ENCODE measurements at regions not wholly inside any gene's neighbourhood (a gene's known extent, or its start where the extent isn't known, plus 50 kb on each side); places are given as distances from the start of the nearest gene placed in this dataset.

GRCh38 chr10:118110750-118111149 is 64.0 kb upstream of the RAB11FIP2 start:
- no peak overlapping the region for H3K4me3 ChIP-seq (ENCODE audit: low read length)
- H3K9ac ChIP-seq (ENCODE audit: low read length), result no peak overlapping the region
- no peaks in the 10 kb centered on the region for H3K79me1 ChIP-seq (ENCODE audit: low read length)
- no peak overlapping the region for H3K23ac ChIP-seq (ENCODE audit: low read length)
- H3K4me2 ChIP-seq (ENCODE audit: low read length), result no peak overlapping the region
- no peak overlapping the region for H2BK15ac ChIP-seq (replicated peaks; ENCODE audit: low read depth)
- no peaks in the 10 kb centered on the region for H3K27me3 ChIP-seq (ENCODE audit: insufficient read depth, low read length, poor library complexity)
- no peak overlapping the region for H4K5ac ChIP-seq (ENCODE audit: low read length)
- no peaks in the 10 kb centered on the region for H3K36me3 ChIP-seq (ENCODE audit: control insufficient read depth, insufficient read depth, low read length)
- no peak for DNase-seq
- H2BK5ac ChIP-seq (ENCODE audit: low read length), result no peak overlapping the region
- no peak overlapping the region for H3K56ac ChIP-seq (ENCODE audit: low read length)
- no peaks in the 10 kb centered on the region for H3K4me1 ChIP-seq (ENCODE audit: control insufficient read depth, low read depth, low read length)
- H3K79me2 ChIP-seq (ENCODE audit: control insufficient read depth, insufficient read depth, low read length), result no peaks in the 10 kb centered on the region
- H2BK120ac ChIP-seq (ENCODE audit: low read depth, low read length), result no peak overlapping the region
- no peak overlapping the region for H2AK5ac ChIP-seq (ENCODE audit: low read length)
- no peak overlapping the region for H3K27ac ChIP-seq (ENCODE audit: low read depth, low read length)
- H4K8ac ChIP-seq (ENCODE audit: low read depth, low read length), result no peak overlapping the region
- H3K4ac ChIP-seq (ENCODE audit: low read depth, low read length), result no peak overlapping the region
- WGBS (ENCODE audit: extremely low coverage, insufficient coverage, low lambda C conversion rate), result no CpG with 5 or more reads among the region's 1 CpG
- H3K18ac ChIP-seq (ENCODE audit: low read length), result no peak overlapping the region

GRCh38 chr10:118108194-118109026 is 61.7 kb upstream of the RAB11FIP2 start:
- Histone ChIP-seq H3K4me3 (ENCODE audit: low read length) (no peak overlapping the region), H2AK5ac (ENCODE audit: low read length) (no peak overlapping the region), H3K4ac (ENCODE audit: low read depth, low read length) (no peak overlapping the region), H3K79me2 (ENCODE audit: control insufficient read depth, insufficient read depth, low read length) (no peaks in the 10 kb centered on the region), H3K79me1 (ENCODE audit: low read length) (no peaks in the 10 kb centered on the region), H3K27ac (ENCODE audit: low read depth, low read length) (no peak overlapping the region), H4K8ac (ENCODE audit: low read depth, low read length) (no peak overlapping the region), H3K27me3 (ENCODE audit: insufficient read depth, low read length, poor library complexity) (no peaks in the 10 kb centered on the region), H3K56ac (ENCODE audit: low read length) (no peak overlapping the region), H3K36me3 (ENCODE audit: control insufficient read depth, insufficient read depth, low read length) (no peaks in the 10 kb centered on the region), H4K5ac (ENCODE audit: low read length) (no peak overlapping the region), H2BK15ac (replicated peaks; ENCODE audit: low read depth) (no peak overlapping the region), H3K9ac (ENCODE audit: low read length) (no peak overlapping the region), H3K23ac (ENCODE audit: low read length) (no peak overlapping the region), H3K4me2 (ENCODE audit: low read length) (no peak overlapping the region), H2BK120ac (ENCODE audit: low read depth, low read length) (no peak overlapping the region), H2BK5ac (ENCODE audit: low read length) (no peak overlapping the region), H3K4me1 (ENCODE audit: control insufficient read depth, low read depth, low read length) (no peaks in the 10 kb centered on the region), H3K18ac (ENCODE audit: low read length) (no peak overlapping the region)
- WGBS (ENCODE audit: extremely low coverage, insufficient coverage, low lambda C conversion rate), result no CpG with 5 or more reads among the region's 20 CpGs
- DNase-seq, result no peak

GRCh38 chr10:118107541-118107940 is 60.8 kb upstream of the RAB11FIP2 start:
- H3K4me2 ChIP-seq (ENCODE audit: low read length), result no peak overlapping the region
- no peak overlapping the region for H2AK5ac ChIP-seq (ENCODE audit: low read length)
- H3K4ac ChIP-seq (ENCODE audit: low read depth, low read length), result no peak overlapping the region

GRCh38 chr10:118107040-118107439 is 60.3 kb upstream of the RAB11FIP2 start:
- no peaks in the 10 kb centered on the region for H3K27me3 ChIP-seq (ENCODE audit: insufficient read depth, low read length, poor library complexity)
- no peak overlapping the region for H3K4me3 ChIP-seq (ENCODE audit: low read length)
- no CpG with 5 or more reads among the region's 1 CpG for WGBS (ENCODE audit: extremely low coverage, insufficient coverage, low lambda C conversion rate)
- no peaks in the 10 kb centered on the region for H3K79me2 ChIP-seq (ENCODE audit: control insufficient read depth, insufficient read depth, low read length)
- no peaks in the 10 kb centered on the region for H3K79me1 ChIP-seq (ENCODE audit: low read length)
- no peak overlapping the region for H3K9ac ChIP-seq (ENCODE audit: low read length)
- H3K56ac ChIP-seq (ENCODE audit: low read length), result no peak overlapping the region
- H2BK15ac ChIP-seq (replicated peaks; ENCODE audit: low read depth), result no peak overlapping the region
- H3K4me1 ChIP-seq (ENCODE audit: control insufficient read depth, low read depth, low read length), result no peaks in the 10 kb centered on the region
- H4K5ac ChIP-seq (ENCODE audit: low read length), result no peak overlapping the region
- no peak overlapping the region for H2BK120ac ChIP-seq (ENCODE audit: low read depth, low read length)
- H3K4me2 ChIP-seq (ENCODE audit: low read length), result no peak overlapping the region
- no peak overlapping the region for H2BK5ac ChIP-seq (ENCODE audit: low read length)
- H3K23ac ChIP-seq (ENCODE audit: low read length), result no peak overlapping the region
- H3K4ac ChIP-seq (ENCODE audit: low read depth, low read length), result no peak overlapping the region
- no peak overlapping the region for H4K8ac ChIP-seq (ENCODE audit: low read depth, low read length)
- H3K18ac ChIP-seq (ENCODE audit: low read length), result no peak overlapping the region
- H3K36me3 ChIP-seq (ENCODE audit: control insufficient read depth, insufficient read depth, low read length), result no peaks in the 10 kb centered on the region
- no peak overlapping the region for H3K27ac ChIP-seq (ENCODE audit: low read depth, low read length)
- H2AK5ac ChIP-seq (ENCODE audit: low read length), result no peak overlapping the region
- DNase-seq, result no peak

More at GRCh38 chr10:118107541-118107940, 60.8 kb upstream of the RAB11FIP2 start:
- no peak overlapping the region for H3K56ac ChIP-seq (ENCODE audit: low read length)
- no CpG with 5 or more reads among the region's 2 CpGs for WGBS (ENCODE audit: extremely low coverage, insufficient coverage, low lambda C conversion rate)
- no peak overlapping the region for H2BK5ac ChIP-seq (ENCODE audit: low read length)
- no peaks in the 10 kb centered on the region for H3K27me3 ChIP-seq (ENCODE audit: insufficient read depth, low read length, poor library complexity)
- H3K9ac ChIP-seq (ENCODE audit: low read length), result no peak overlapping the region
- no peak overlapping the region for H3K18ac ChIP-seq (ENCODE audit: low read length)
- no peaks in the 10 kb centered on the region for H3K4me1 ChIP-seq (ENCODE audit: control insufficient read depth, low read depth, low read length)
- no peak overlapping the region for H2BK120ac ChIP-seq (ENCODE audit: low read depth, low read length)
- no peak overlapping the region for H2BK15ac ChIP-seq (replicated peaks; ENCODE audit: low read depth)
- H3K79me2 ChIP-seq (ENCODE audit: control insufficient read depth, insufficient read depth, low read length), result no peaks in the 10 kb centered on the region
- DNase-seq, result no peak
- no peaks in the 10 kb centered on the region for H3K79me1 ChIP-seq (ENCODE audit: low read length)
- no peak overlapping the region for H4K5ac ChIP-seq (ENCODE audit: low read length)
- H3K27ac ChIP-seq (ENCODE audit: low read depth, low read length), result no peak overlapping the region
- no peak overlapping the region for H3K4me3 ChIP-seq (ENCODE audit: low read length)
- H3K36me3 ChIP-seq (ENCODE audit: control insufficient read depth, insufficient read depth, low read length), result no peaks in the 10 kb centered on the region
- H4K8ac ChIP-seq (ENCODE audit: low read depth, low read length), result no peak overlapping the region
- no peak overlapping the region for H3K23ac ChIP-seq (ENCODE audit: low read length)

- no peak overlapping the region for H3K9ac ChIP-seq (ENCODE audit: low read length)
- H4K8ac ChIP-seq (ENCODE audit: low read depth, low read length), result no peak overlapping the region
- no peak overlapping the region for H3K4me3 ChIP-seq (ENCODE audit: low read length)
- WGBS (ENCODE audit: extremely low coverage, insufficient coverage, low lambda C conversion rate), result no CpG with 5 or more reads among the region's 3 CpGs
- H3K27ac ChIP-seq (ENCODE audit: low read depth, low read length), result no peak overlapping the region
- no peak overlapping the region for H3K4ac ChIP-seq (ENCODE audit: low read depth, low read length)
- no peak overlapping the region for H3K4me2 ChIP-seq (ENCODE audit: low read length)
- no peak overlapping the region for H2BK5ac ChIP-seq (ENCODE audit: low read length)
- no peaks in the 10 kb centered on the region for H3K36me3 ChIP-seq (ENCODE audit: control insufficient read depth, insufficient read depth, low read length)
- no peak overlapping the region for H3K23ac ChIP-seq (ENCODE audit: low read length)
- H3K4me1 ChIP-seq (ENCODE audit: control insufficient read depth, low read depth, low read length), result no peaks in the 10 kb centered on the region
- peak; percentile 44 for DNase-seq
- no peak overlapping the region for H2BK120ac ChIP-seq (ENCODE audit: low read depth, low read length)
- H3K79me2 ChIP-seq (ENCODE audit: control insufficient read depth, insufficient read depth, low read length), result no peaks in the 10 kb centered on the region
- H3K27me3 ChIP-seq (ENCODE audit: insufficient read depth, low read length, poor library complexity), result no peaks in the 10 kb centered on the region
- no peaks in the 10 kb centered on the region for H3K79me1 ChIP-seq (ENCODE audit: low read length)
- H2AK5ac ChIP-seq (ENCODE audit: low read length), result no peak overlapping the region
- no peak overlapping the region for H3K56ac ChIP-seq (ENCODE audit: low read length)
- no peak overlapping the region for H3K18ac ChIP-seq (ENCODE audit: low read length)
- H4K5ac ChIP-seq (ENCODE audit: low read length), result no peak overlapping the region
- H2BK15ac ChIP-seq (replicated peaks; ENCODE audit: low read depth), result no peak overlapping the region
These were observed 59.7 kb upstream of the RAB11FIP2 start for GRCh38 chr10:118106426-118106825.

GRCh38 chr10:118102121-118102520 is 55.4 kb upstream of the RAB11FIP2 start:
- no peak overlapping the region for H3K27ac ChIP-seq (ENCODE audit: low read depth, low read length)
- H4K8ac ChIP-seq (ENCODE audit: low read depth, low read length), result no peak overlapping the region
- no peak overlapping the region for H3K4ac ChIP-seq (ENCODE audit: low read depth, low read length)
- H4K5ac ChIP-seq (ENCODE audit: low read length), result no peak overlapping the region
- H3K4me1 ChIP-seq (ENCODE audit: control insufficient read depth, low read depth, low read length), result no peaks in the 10 kb centered on the region
- no peak overlapping the region for H3K4me2 ChIP-seq (ENCODE audit: low read length)
- no peak overlapping the region for H3K9ac ChIP-seq (ENCODE audit: low read length)
- H3K36me3 ChIP-seq (ENCODE audit: control insufficient read depth, insufficient read depth, low read length), result no peaks in the 10 kb centered on the region
- H3K23ac ChIP-seq (ENCODE audit: low read length), result no peak overlapping the region
- DNase-seq, result no peak
- H3K4me3 ChIP-seq (ENCODE audit: low read length), result no peak overlapping the region
- H2BK120ac ChIP-seq (ENCODE audit: low read depth, low read length), result no peak overlapping the region
- no peaks in the 10 kb centered on the region for H3K79me2 ChIP-seq (ENCODE audit: control insufficient read depth, insufficient read depth, low read length)
- no peaks in the 10 kb centered on the region for H3K79me1 ChIP-seq (ENCODE audit: low read length)
- no peak overlapping the region for H3K18ac ChIP-seq (ENCODE audit: low read length)
- no CpG with 5 or more reads among the region's 1 CpG for WGBS (ENCODE audit: extremely low coverage, insufficient coverage, low lambda C conversion rate)
- H2AK5ac ChIP-seq (ENCODE audit: low read length), result no peak overlapping the region
- H2BK15ac ChIP-seq (replicated peaks; ENCODE audit: low read depth), result no peak overlapping the region
- no peak overlapping the region for H3K56ac ChIP-seq (ENCODE audit: low read length)
- no peak overlapping the region for H2BK5ac ChIP-seq (ENCODE audit: low read length)
- H3K27me3 ChIP-seq (ENCODE audit: insufficient read depth, low read length, poor library complexity), result no peaks in the 10 kb centered on the region

Data from mesendoderm (in vitro differentiated cells).